GM18867 (cell line): ENCODE measurements at regions not wholly inside any gene's neighbourhood (a gene's known extent, or its start where the extent isn't known, plus 50 kb on each side); places are given as distances from the start of the nearest gene placed in this dataset.

ENCODE experiments used
- ATAC-seq: cut with Tn5 transposase; IDR thresholded peaks from one replicate; pipeline ENCODE4 v1.9.1; 2021; ENCODE audit warnings: mild to moderate bottlenecking, moderate library complexity; ENCODE audit not compliant: unreplicated experiment

- ATAC-seq, result peak; percentile 80
Observed at GRCh38 chr2:183214680-183215079, 90.4 kb downstream of the NUP35 start.

DNA sequence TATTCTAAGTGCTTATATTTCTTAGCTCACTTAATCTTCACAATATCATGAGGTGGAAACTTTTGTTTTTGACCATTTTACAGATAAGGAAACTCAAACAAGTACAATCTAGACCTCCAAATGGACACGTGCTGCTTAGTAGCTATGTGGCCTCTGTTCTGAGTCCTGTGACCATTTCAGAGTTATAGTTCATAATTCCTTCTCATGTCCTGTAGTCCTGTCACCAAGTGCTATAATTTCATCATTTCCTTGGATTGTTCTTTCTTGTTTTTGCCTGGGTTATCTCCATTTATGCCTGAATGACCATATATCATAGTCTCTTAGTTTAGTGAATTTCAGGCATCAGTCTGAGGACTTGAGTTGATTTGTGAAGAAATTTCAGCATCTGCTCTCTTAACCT is 91.7 kb downstream of the NUP35 start:
- no peak for ATAC-seq

DNA sequence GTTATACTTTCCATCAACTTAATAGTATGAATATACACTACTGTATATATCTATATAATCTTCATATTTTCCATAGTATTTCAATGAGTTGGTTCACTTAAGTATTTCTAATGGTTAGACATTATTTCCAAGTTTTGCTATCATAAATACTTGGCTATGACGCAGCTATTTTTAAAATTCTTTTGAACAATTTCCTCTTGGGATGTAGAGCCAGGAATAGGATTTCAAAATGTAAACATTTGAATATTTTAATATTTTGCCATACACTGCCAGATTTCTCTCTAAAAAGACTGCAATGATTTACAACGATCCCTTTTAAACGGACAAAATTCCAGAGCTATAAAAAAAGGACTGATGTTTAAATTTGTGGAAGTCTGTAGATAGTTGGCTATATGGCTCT is 95.6 kb downstream of the NUP35 start:
- no peak for ATAC-seq

DNA sequence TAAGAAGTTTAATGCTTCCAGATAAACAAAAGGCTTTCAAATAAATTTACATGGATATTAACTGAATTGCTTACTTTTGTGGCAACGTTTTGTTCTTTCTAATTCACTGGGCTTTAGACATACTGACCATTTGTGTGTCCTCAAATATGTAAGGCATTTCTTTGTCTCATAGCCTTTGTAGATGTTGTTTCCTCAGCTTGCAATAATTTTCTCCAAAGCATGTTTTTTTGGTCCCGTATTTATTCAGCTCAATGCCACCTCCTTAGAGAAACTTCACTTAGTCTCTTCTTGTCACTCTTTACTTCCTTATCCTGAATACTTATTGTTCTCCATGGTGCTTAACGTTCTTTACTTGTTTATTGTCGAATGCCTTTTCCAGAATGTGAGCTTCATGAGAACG is 98.5 kb downstream of the NUP35 start:
- ATAC-seq, result no peak

DNA sequence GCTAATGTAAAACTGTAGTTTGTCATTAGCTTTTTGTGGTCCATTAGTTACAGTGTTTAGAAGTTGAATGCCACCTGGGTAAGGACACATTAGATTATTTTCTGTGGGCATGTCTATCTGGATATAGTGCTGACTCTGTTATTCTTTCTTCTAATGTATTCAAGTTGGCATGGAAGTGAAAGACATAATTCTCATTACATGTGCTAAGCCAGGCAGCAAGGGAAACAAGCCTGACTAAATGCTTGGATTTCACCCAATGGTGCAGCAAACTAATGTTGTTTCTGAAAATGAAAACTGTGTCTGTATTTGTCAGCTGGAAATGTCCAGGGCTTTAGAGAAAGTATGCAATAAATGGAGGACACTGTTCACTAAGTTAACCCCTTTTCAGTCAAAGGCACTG is 100.7 kb downstream of the NUP35 start:
- no peak for ATAC-seq

GRCh38 chr2:183227176-183227575 is 102.9 kb downstream of the NUP35 start:
- ATAC-seq, result no peak

DNA sequence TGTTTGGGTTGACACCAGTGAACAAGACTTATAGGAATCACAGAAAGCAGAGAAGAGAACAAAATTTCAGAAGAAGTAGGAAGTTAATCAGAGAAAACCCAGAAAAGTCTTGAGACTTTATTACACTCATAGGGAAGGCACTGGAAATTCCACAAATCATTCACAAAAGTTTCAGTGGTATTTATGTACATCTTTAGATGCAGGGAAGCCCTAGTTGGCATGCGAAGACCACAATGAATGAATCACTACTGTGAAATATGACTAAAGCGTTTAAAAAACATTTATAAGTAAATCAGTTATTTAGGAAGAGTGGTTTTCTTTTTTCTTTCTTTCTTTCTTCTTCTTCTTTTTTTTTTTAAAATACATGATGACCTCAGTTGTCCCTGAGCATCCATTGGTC is 105.1 kb downstream of the NUP35 start:
- ATAC-seq, result no peak

DNA sequence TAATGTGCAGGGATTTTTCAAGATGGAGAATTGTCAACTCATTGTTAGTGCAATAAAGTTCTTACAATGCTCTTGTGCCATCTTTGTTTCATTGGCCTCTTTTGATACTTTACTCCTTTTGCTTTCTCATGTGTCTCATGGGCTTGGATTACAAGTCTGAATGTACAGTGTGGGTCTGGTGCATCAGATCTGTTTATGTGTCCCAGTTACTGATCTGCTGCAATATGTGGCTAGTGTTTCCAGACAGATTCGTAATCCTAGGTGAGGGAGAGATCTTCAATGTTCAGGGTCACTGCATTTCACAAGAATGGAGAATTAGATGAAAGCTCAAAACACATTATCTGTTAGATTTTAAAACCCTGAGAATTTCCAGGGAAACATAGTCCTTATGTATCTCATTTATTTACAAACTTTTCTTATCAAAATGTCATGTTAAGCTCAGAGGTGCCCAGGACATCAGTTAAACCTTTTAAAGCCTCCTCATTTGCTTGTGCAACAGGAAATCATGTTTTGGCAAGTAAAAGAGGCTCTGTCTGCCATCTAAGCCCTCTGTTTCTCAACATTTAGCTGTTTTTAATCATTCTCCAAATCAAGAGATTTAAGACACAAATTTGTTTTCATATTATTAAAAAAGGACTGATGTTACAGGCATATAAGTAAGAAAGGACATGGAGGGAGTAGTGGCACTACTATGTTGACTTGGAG is 108.1 kb downstream of the NUP35 start:
- no peak for ATAC-seq

- no peak for ATAC-seq
Observed at GRCh38 chr2:183242937-183243336, 118.7 kb downstream of the NUP35 start.

GRCh38 chr2:183243758-183244157 is 119.5 kb downstream of the NUP35 start:
- ATAC-seq, result no peak

DNA sequence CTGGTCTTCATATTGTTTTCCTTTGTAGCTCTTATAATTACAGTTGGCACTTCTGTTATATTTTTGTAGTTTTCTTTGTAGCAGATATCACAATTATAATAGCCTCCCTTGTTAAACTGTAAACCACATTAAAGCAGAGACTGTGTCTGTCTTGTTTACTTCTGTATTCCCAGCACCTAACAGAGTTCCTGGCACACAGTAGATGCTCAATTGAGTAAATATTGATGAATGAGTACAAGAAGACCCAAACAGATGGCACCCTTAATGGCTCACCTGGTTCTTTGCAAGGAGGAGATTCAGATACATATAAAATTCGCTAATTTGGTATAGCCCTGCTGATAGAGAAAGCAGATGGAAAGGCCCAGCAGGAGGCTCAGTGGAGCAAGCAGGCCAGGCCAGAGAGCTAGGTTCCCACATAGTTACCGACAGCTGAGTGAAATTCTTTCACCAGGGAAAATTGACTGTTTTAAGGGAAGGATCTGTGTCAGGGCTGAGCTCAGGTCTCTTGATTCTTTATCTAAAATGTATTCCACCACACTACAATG is 120.1 kb downstream of the NUP35 start:
- no peak for ATAC-seq

DNA sequence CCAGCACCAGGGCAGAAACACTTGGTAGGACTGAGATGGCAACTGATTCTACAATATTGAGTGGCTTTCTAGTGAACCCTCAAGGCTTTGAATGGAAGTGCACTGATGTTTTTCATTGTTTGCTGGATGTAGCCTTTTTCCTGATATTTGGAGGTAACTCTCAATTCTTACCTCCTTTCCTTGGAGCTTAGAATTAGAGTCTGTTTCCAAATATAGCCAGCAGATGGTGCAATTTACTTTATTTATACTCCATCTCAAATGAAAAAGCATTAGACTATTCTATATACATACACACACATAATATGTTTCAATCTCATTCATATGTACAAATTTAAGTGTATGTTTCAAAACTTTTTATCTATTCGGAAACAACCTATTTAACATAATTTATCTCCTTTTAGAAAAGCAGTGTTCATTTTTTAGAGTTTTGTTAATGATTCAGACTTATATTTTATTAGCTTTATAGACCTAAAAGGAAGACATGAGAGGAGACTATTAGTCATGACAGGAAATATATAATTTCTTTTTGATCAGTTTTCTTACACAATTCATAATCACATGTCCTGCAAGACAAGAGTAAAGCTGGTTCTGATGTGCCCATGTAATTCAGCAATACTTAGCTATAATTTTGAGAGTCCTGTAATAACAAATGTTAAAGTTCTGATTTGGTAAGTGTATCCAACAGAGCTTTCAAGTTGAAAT is 124.8 kb downstream of the NUP35 start:
- ATAC-seq, result peak; percentile 77

DNA sequence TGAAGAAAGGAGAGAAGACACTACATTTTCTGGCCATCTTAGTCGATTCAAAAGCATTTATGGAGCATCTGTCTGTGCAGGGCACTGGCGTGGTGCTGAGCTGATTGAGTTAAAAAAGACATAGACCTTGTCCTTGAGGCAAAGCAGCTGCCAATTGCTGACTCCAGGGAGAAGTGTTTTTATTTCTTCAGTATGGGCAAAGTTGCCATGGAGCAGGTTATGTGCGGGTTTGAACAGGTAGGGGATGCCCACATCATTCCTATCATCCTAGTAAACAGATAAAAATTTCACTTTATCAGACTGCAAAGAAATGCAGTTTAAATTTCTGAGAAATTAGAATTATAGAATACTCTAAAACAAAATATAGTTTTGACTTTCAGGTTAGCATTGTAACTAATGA is 125.8 kb downstream of the NUP35 start:
- no peak for ATAC-seq

GRCh38 chr2:183250472-183250871 is 126.2 kb downstream of the NUP35 start:
- ATAC-seq, result no peak

DNA sequence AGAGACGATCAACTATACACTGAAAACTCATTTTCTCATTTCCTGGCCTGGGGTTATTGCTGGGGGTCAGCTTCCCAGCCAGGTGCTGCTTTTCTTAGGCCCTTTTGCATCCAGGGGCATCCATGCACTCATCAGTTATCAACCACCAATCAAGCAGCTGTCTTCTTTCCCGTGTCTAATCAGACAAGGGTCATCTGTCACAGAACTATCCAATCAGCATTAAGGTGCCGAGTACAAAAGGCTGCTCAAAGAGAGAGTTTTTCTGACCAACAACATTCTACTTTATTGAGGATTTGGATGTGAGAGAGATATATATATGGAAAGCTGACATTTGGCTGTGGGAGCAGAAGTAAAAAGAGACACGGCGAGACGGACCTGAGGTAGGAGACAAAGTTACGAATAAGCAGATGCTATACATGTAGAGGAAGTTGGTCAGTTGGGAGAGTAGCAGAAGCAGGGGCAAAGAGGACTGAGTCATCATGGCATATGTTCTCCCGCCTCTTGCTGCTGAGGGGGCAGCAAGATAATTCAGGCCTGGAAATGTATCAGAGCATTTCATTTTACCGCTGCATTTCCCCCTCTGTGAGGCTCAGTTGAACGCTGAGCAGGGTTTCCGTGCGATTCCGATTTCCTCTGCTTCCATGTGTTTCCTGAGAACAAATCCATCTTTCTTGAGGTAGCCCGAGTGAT is 129.3 kb downstream of the NUP35 start:
- no peak for ATAC-seq

DNA sequence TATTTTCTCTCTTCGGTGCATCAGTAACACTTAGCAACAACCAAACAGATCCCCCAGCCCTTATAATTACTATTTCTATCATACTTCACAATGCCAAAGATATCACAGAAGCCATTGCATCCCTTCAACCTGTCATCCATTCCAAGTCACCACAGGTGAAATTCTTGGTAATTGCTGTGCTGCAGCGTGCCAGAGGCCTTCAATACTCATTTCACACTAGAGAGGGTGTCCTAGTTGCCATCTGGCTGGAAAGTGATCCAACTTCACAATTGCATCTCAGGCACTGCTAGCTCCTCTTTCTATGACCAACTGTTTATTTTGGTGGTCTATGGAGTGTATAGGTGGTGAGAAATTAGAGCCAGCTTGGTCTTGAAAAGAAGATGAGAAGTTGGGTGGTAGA is 131.2 kb downstream of the NUP35 start:
- no peak for ATAC-seq

- ATAC-seq, result peak; percentile 90
Observed at GRCh38 chr2:183259921-183260320, 135.7 kb downstream of the NUP35 start.

DNA sequence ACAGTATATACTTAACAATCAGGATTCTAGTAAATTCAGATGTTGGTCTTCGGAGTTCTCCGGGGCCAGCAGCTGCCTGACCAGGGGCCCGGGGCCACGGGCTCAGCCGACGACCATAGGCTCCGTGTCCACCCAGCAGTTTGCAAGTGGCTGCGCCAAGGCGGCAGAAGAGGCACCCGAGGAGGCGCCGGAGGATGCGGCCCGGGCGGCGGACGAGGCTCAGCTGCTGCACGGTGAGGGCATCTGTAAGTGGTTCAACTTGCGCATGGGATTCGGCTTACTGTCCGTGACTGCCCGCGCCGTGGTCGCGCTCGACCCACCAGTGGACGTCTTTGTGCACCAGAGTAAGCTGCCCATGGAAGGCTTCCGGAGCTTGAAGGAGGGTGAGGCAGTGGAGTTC is 136.3 kb downstream of the NUP35 start:
- no peak for ATAC-seq

DNA sequence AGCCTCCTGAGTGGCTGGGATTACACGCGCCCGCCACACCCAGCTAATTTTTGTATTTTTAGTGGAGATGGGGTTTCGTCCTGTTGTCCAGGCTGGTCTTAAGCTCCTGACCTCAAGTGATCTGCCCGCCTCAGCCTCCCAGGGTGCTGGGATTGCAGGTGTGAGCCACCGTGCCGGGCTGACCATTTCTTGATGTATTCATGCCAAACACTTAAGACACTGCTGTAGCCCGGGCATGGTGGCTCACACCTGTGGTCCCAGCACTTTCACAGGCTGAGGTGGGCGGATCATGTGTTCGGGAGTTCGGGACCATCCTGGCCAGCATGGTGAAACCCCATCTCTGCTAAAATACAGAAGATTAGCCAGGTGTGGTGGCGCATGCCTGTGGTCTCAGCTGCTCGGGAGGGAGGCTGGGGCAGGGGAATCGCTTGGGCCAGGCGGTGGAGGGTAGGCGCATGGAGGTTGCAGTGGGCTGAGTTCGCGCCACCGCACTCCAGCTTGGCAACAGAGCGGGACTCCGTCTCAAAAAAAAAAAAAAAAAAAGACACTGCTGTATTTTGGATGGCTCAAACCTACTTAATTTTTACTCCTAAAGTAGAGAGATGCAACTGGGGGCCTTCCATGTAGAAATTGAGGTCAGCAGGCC is 140.8 kb downstream of the NUP35 start:
- no peak for ATAC-seq

DNA sequence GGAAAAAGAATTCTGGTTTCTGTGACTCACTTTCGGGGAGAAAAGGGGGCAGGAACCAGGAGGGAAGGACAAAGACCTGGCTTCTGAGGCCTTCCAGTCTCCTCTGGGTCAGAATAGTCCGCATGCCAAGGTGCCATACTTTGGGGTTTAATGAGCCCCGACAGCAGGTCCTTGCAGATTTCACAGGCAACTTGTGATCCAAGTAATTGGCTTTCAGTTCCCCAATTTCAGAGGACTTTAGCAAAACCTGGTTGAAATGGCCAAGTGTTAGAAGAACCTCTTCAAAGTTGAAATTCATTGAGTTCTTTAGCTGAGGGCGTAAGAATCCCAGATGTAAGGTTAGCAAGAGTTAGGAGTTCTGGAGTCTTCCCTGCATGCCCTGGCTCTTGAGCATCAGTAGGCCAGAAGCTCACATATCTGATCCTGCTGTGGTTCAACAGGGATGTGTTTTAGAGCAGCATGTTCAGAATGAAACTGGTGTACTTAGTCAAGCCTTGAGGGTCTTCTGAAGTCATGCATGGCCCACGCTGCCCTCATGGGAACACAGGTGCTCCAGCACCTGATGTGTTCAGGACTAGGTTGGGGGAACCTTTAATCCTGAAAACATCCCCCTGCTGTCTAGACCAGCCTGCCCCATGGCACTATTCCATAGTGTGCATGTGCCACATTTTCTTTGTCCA is 143.0 kb downstream of the NUP35 start:
- peak; percentile 68 for ATAC-seq

- no peak for ATAC-seq
Observed at GRCh38 chr2:183269956-183270355, 145.7 kb downstream of the NUP35 start.
